Vagina (tissue), 2 donors: ENCODE measurements at regions not wholly inside any gene's neighbourhood (a gene's known extent, or its start where the extent isn't known, plus 50 kb on each side); places are given as distances from the start of the nearest gene placed in this dataset.
A peak's percentile ranks its signal among the peaks of the same experiment; 100 is the strongest.
"Not testable (repeated sequence)": the region's sequence is repeated elsewhere in the genome, so short reads cannot be mapped to it uniquely, and the experiment has no call there.

Source experiments
- DNase-seq, 2 donors: peaks; one replicate each; pipeline ENCODE4 v3.0.0-alpha.2; 2017; ENCODE audit errors: extremely low spot score in 2 of 2
- H3K27ac ChIP-seq: fragments of 200-600 bp; sonication (generic); one replicate; pipeline ENCODE4 v1.5.1; 2019
- H3K27me3 ChIP-seq: fragments of 200-600 bp; sonication (generic); one replicate; pipeline ENCODE4 v1.5.1; 2019
- H3K36me3 ChIP-seq, 2 donors: fragments of 200-600 bp; sonication (generic); one replicate each; pipeline ENCODE4 v1.5.1; 2017 to 2019
- H3K4me1 ChIP-seq: fragments of 200-600 bp; sonication (generic); one replicate; pipeline ENCODE4 v1.5.1; 2019
- H3K4me3 ChIP-seq, 2 donors: fragments of 200-600 bp; sonication (generic); 1 replicate in 1 of 2; 2 replicates in 1 of 2; pipeline ENCODE4 v1.5.1; 2016 to 2019
- H3K9me3 ChIP-seq: fragments of 200-600 bp; sonication (generic); one replicate; pipeline ENCODE4 v1.5.1; 2019
- POLR2A ChIP-seq, 2 donors: fragments of 450-650 bp; IDR thresholded peaks; one replicate each; pipeline ENCODE4 v1.6.1; 2017; ENCODE audit warnings: antibody characterized with exemption in 2 of 2, mild to moderate bottlenecking in 2 of 2, moderate library complexity in 2 of 2
- POLR2AphosphoS5 ChIP-seq, 2 donors: sonication (generic); formaldehyde crosslinking; IDR thresholded peaks; one replicate each; pipeline ENCODE4 v1.9.0; 2017; ENCODE audit warnings: antibody characterized with exemption in 2 of 2, mild to moderate bottlenecking in 2 of 2, low read depth in 1 of 2; ENCODE audit not compliant: insufficient read depth in 1 of 2
- intact Hi-C: fragments of 100-400 bp; cut with DNase I; formaldehyde crosslinking; loops from one replicate; pipeline ENCODE4 v1.15.1; 2023
- TF ChIP-seq, protein P1 (sequence below), 3 experiments: fragments of 450-650 bp in 2 of 3; fragments of 200-600 bp in 1 of 3; sonication (generic) in 1 of 3; IDR thresholded peaks; one replicate each; pipeline ENCODE4 v1.5.1; 2017 to 2019; ENCODE audit warnings: antibody characterized with exemption in 3 of 3, mild to moderate bottlenecking in 2 of 3, moderate library complexity in 2 of 3

GRCh38 chr11:48649064-48649463, 160.5 kb downstream of the OR4A47 start:
- DNase-seq, H3K27me3 ChIP-seq, H3K36me3 ChIP-seq, intact Hi-C loops, H3K4me3 ChIP-seq, H3K4me1 ChIP-seq, H3K27ac ChIP-seq, H3K9me3 ChIP-seq: not testable (repeated sequence)

GRCh38 chr11:48669146-48669545, 180.6 kb downstream of the OR4A47 start:
- no peak overlapping the region for H3K4me3 ChIP-seq
- intact Hi-C loops: no loop called here
- H3K36me3 ChIP-seq: no peaks in the 10 kb centered on the region
- no peak for DNase-seq
- H3K27ac ChIP-seq: no peak overlapping the region
- TF ChIP-seq POLR2AphosphoS5 (IDR thresholded peaks at IDR 0.05; ENCODE audit: insufficient read depth in 1 of 2, low read depth in 1 of 2): no peak
- no peak for TF ChIP-seq POLR2A (IDR thresholded peaks at IDR 0.05)
- TF ChIP-seq, protein P1, sequence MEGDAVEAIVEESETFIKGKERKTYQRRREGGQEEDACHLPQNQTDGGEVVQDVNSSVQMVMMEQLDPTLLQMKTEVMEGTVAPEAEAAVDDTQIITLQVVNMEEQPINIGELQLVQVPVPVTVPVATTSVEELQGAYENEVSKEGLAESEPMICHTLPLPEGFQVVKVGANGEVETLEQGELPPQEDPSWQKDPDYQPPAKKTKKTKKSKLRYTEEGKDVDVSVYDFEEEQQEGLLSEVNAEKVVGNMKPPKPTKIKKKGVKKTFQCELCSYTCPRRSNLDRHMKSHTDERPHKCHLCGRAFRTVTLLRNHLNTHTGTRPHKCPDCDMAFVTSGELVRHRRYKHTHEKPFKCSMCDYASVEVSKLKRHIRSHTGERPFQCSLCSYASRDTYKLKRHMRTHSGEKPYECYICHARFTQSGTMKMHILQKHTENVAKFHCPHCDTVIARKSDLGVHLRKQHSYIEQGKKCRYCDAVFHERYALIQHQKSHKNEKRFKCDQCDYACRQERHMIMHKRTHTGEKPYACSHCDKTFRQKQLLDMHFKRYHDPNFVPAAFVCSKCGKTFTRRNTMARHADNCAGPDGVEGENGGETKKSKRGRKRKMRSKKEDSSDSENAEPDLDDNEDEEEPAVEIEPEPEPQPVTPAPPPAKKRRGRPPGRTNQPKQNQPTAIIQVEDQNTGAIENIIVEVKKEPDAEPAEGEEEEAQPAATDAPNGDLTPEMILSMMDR (IDR thresholded peaks at IDR 0.05): no peak
- peaks cover 5% of the 10 kb centered on the region for H3K9me3 ChIP-seq
- H3K4me1 ChIP-seq: no peaks in the 10 kb centered on the region
- no peaks in the 10 kb centered on the region for H3K27me3 ChIP-seq

DNA sequence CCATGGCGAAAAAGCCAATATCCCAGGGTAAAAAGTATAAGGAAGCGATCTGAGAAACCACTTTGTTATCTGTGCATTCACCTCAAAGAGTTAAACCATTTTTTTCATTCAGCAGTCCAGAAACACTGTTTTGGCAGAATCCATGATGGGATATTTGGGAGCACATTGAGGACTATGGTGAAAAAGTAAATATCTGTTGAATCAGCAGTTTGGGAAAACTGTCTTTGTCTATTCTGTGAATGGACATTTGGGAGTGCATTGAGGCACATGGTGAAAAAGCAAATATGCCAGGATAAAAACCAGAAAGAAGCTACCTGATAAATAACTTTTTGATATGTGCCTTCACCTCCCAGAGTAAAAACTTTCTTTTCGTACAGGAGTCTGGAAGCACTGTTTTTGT, 187.4 kb downstream of the OR4A47 start:
- Histone ChIP-seq H3K4me3 (no peak overlapping the region), H3K36me3 (no peaks in the 10 kb centered on the region), H3K27ac (no peak overlapping the region), H3K9me3 (peaks cover 18% of the 10 kb centered on the region), H3K4me1 (no peaks in the 10 kb centered on the region), H3K27me3 (no peaks in the 10 kb centered on the region)
- TF ChIP-seq POLR2A (IDR thresholded peaks at IDR 0.05) (no peak), POLR2AphosphoS5 (IDR thresholded peaks at IDR 0.05; ENCODE audit: insufficient read depth in 1 of 2, low read depth in 1 of 2) (no peak)
- TF ChIP-seq, protein P1 (IDR thresholded peaks at IDR 0.05): no peak
- intact Hi-C loops: no loop called here
- no peak for DNase-seq

- Histone ChIP-seq H3K4me3 (no peak overlapping the region), H3K27ac (no peak overlapping the region), H3K36me3 (no peaks in the 10 kb centered on the region), H3K9me3 (no peaks in the 10 kb centered on the region), H3K27me3 (no peaks in the 10 kb centered on the region), H3K4me1 (no peaks in the 10 kb centered on the region)
- peak; percentile 58 to 71 for DNase-seq
- intact Hi-C loops: no loop called here
- TF ChIP-seq, protein P1 (IDR thresholded peaks at IDR 0.05): no peak
- TF ChIP-seq POLR2A (IDR thresholded peaks at IDR 0.05): no peak
- no peak for TF ChIP-seq POLR2AphosphoS5 (IDR thresholded peaks at IDR 0.05; ENCODE audit: insufficient read depth in 1 of 2, low read depth in 1 of 2)
These were observed 194.7 kb downstream of the OR4A47 start for GRCh38 chr11:48683226-48683720.

DNA sequence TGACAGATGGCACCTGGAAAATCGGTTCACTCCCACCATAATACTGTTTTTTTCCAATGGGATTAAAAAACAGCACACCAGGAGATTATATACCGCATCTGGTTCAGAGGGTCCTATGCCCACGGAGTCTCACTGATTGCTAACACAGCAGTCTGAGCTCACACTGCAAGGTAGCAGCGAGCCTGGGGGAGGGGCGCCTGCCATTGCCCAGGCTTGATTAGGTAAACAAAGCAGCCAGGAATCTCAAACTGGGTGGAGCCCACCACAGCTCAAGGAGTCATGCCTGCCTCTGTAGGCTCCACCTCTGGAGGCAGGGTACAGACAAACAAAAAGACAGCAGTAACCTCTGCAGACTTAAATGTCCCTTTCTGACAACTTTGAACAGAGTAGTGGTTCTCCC, 240.9 kb downstream of the OR4A47 start:
- intact Hi-C loops, H3K27me3 ChIP-seq, H3K36me3 ChIP-seq, DNase-seq, H3K4me1 ChIP-seq, H3K27ac ChIP-seq, H3K9me3 ChIP-seq, H3K4me3 ChIP-seq: not testable (repeated sequence)

DNA sequence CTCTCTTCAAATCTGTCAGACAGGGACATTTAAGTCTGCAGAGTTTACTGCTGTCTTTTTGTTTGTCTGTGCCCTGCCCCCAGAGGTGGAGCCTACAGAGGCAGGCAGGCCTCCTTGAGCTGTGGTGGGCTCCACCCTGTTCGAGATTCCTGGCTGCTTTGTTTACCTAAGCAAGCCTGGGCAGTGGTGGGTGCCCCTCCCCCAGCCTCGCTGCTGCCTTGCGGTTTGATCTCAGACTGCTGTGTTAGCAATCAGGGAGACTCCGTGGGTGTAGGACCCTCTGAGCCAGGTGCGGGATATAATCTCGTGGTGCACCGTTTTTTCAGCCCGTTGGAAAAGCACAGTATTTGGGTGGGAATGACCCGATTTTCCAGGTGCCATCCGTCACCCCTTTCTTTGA, 233.6 kb downstream of the TRIM51G start:
- H3K4me3 ChIP-seq, H3K36me3 ChIP-seq, H3K27ac ChIP-seq, intact Hi-C loops, H3K27me3 ChIP-seq, H3K9me3 ChIP-seq, DNase-seq, H3K4me1 ChIP-seq: not testable (repeated sequence)
